HCT116 (cell line): ENCODE measurements at regions not wholly inside any gene's neighbourhood (a gene's known extent, or its start where the extent isn't known, plus 50 kb on each side); places are given as distances from the start of the nearest gene placed in this dataset.
"Not testable (repeated sequence)": the region's sequence is repeated elsewhere in the genome, so short reads cannot be mapped to it uniquely, and the experiment has no call there.

Experiments used
- ATAC-seq: fragments of 200-7000 bp; cut with Tn5 transposase; 2 replicates; pipeline ENCODE4 v1.9.1; 2020; ENCODE audit warnings: mild to moderate bottlenecking, moderate library complexity
- BruUV-seq: library from RNA; stranded (reverse); fragments of 400-500 nt; replicated peaks from 2 replicates; lab custom pipeline; 2021; lab: Mats Ljungman, UMichigan
- CTCF ChIA-PET: fragments of 300-600 bp; sonication (Branson Sonifier 250); formaldehyde crosslinking; loops from one replicate; lab custom pipeline; 2021; ENCODE audit warnings: antibody characterized with exemption; lab: Charles Lee
- POLR2A ChIA-PET: fragments of 300-600, 350-600 bp; sonication (Branson Sonifier 250); formaldehyde crosslinking; loops from one replicate; lab custom pipeline; 2021; ENCODE audit warnings: antibody characterized with exemption; lab: Charles Lee
- RAD21 ChIA-PET, 2 experiments: fragments of 300-600 bp; sonication (Branson Sonifier 250); formaldehyde crosslinking; loops; one replicate each; lab custom pipeline; 2023; ENCODE audit warnings: low total read pairs in 2 of 2; ENCODE audit not compliant: uncharacterized antibody in 2 of 2, unreplicated experiment in 2 of 2, low non-redundant PET in 1 of 2; lab: Charles Lee
- DNase-seq: peaks from one replicate; pipeline ENCODE4 v3.0.0-alpha.2; 2010; ENCODE audit warnings: low read depth, low spot score
- H2AFZ ChIP-seq: fragments of 200-600 bp; shearing (Covaris generic), sonication (generic); 2 replicates; pipeline ENCODE4 v1.6.1; 2017; ENCODE audit warnings: low read depth, mixed run types, mixed read lengths, antibody characterized with exemption, low read length; ENCODE audit not compliant: poor library complexity, severe bottlenecking
- H3K27ac ChIP-seq: 2 replicates; pipeline ENCODE4 v1.5.1; 2012; ENCODE audit warnings: low read depth, low read length
- H3K27me3 ChIP-seq: fragments of 200-600 bp; sonication (generic); 2 replicates; pipeline ENCODE4 v1.6.1; 2016; ENCODE audit warnings: mixed run types, low read length, mixed read lengths; ENCODE audit not compliant: insufficient read depth
- H3K36me3 ChIP-seq, 2 experiments: fragments of 200-500 bp in 1 of 2; fragments of 200-600 bp in 1 of 2; sonication (Bioruptor generic) in 1 of 2; sonication (generic) in 1 of 2; 2 replicates each; pipeline versions ENCODE4 v1.5.1 to v1.6.1; 2014 to 2016; ENCODE audit warnings: low read length in 2 of 2, inconsistent platforms in 1 of 2, mixed read lengths in 1 of 2, mixed run types in 1 of 2; ENCODE audit not compliant: insufficient read depth in 2 of 2, control insufficient read depth in 1 of 2
- H3K4me1 ChIP-seq, 2 experiments: fragments of 200-600 bp in 1 of 2; sonication (generic) in 1 of 2; 2 replicates each; pipeline versions ENCODE4 v1.5.1 to v1.6.1; 2012 to 2017; ENCODE audit warnings: low read length in 2 of 2, inconsistent platforms in 1 of 2, mild to moderate bottlenecking in 1 of 2, mixed read lengths in 1 of 2, mixed run types in 1 of 2, moderate library complexity in 1 of 2; ENCODE audit not compliant: insufficient read depth in 2 of 2, control insufficient read depth in 1 of 2
- H3K4me2 ChIP-seq: fragments of 200-600 bp; sonication (generic); 2 replicates; pipeline ENCODE4 v1.6.1; 2017; ENCODE audit warnings: mixed run types, low read length, mixed read lengths
- H3K4me3 ChIP-seq, 2 experiments: fragments of 200-600 bp in 1 of 2; sonication (generic) in 1 of 2; replicated peaks in 1 of 2; 2 replicates each; pipeline ENCODE4 v1.5.1; 2011 to 2016; ENCODE audit warnings: low read length in 2 of 2, control low read depth in 1 of 2, low read depth in 1 of 2, mild to moderate bottlenecking in 1 of 2, mixed read lengths in 1 of 2, mixed run types in 1 of 2
- H3K79me2 ChIP-seq: fragments of 200-600 bp; sonication (generic); 2 replicates; pipeline ENCODE4 v1.6.1; 2017; ENCODE audit warnings: mild to moderate bottlenecking, mixed run types, low read length, moderate library complexity, mixed read lengths; ENCODE audit not compliant: insufficient read depth
- H3K9ac ChIP-seq: fragments of 200-600 bp; sonication (generic); 2 replicates; pipeline ENCODE4 v1.6.1; 2016; ENCODE audit warnings: low read length, mixed read lengths
- H3K9me2 ChIP-seq: fragments of 200-600 bp; sonication (generic), shearing (Covaris generic); 2 replicates; pipeline ENCODE4 v1.6.1; 2017; ENCODE audit warnings: mixed run types, mild to moderate bottlenecking, moderate library complexity; ENCODE audit not compliant: insufficient read depth
- H3K9me3 ChIP-seq, 2 experiments: fragments of 200-500 bp in 1 of 2; fragments of 200-600 bp in 1 of 2; sonication (Bioruptor generic) in 1 of 2; sonication (generic) in 1 of 2; 2 replicates each; pipeline ENCODE4 v1.6.1; 2014 to 2017; ENCODE audit warnings: low read length in 2 of 2, mixed read lengths in 2 of 2, inconsistent platforms in 1 of 2, low read depth in 1 of 2, mild to moderate bottlenecking in 1 of 2, mixed run types in 1 of 2, moderate library complexity in 1 of 2; ENCODE audit not compliant: control insufficient read depth in 1 of 2, insufficient read depth in 1 of 2
- H4K20me1 ChIP-seq: fragments of 200-600 bp; sonication (generic), shearing (Covaris generic); 2 replicates; pipeline ENCODE4 v1.6.1; 2017; ENCODE audit warnings: mixed run types, mild to moderate bottlenecking, moderate library complexity; ENCODE audit not compliant: insufficient read depth
- CTCF ChIP-seq, 3 experiments: fragments of 200-600 bp in 1 of 3; sonication (generic) in 1 of 3; IDR thresholded peaks in 2 of 3; conservative IDR thresholded peaks in 1 of 3; 2 replicates each; pipeline ENCODE4 v1.5.1; 2012 to 2017; ENCODE audit warnings: low read depth in 2 of 3, low read length in 2 of 3, antibody characterized with exemption in 1 of 3, borderline replicate concordance in 1 of 3, control low read depth in 1 of 3, mild to moderate bottlenecking in 1 of 3, mixed read lengths in 1 of 3, mixed run types in 1 of 3, moderate library complexity in 1 of 3; ENCODE audit not compliant: insufficient read depth in 1 of 3
- ELF1 ChIP-seq: IDR thresholded peaks from 2 replicates; pipeline ENCODE4 v1.6.1; 2012; ENCODE audit warnings: low read depth, borderline replicate concordance
- JUND ChIP-seq: IDR thresholded peaks from 2 replicates; pipeline ENCODE4 v1.6.1; 2012
- RAD21 ChIP-seq: IDR thresholded peaks from 2 replicates; pipeline ENCODE4 v1.6.1; 2012; ENCODE audit warnings: low read depth, mild to moderate bottlenecking
- SRF ChIP-seq: IDR thresholded peaks from 2 replicates; pipeline ENCODE4 v1.6.1; 2012; ENCODE audit warnings: low read depth
- TCF7L2 ChIP-seq: IDR thresholded peaks from 2 replicates; pipeline ENCODE4 v1.7.0; 2011; ENCODE audit warnings: borderline replicate concordance, inconsistent platforms; ENCODE audit not compliant: insufficient read depth, insufficient read length; ENCODE audit errors: extremely low read depth
- ZBTB33 ChIP-seq: IDR thresholded peaks from 2 replicates; pipeline ENCODE4 v1.6.1; 2011; ENCODE audit warnings: mild to moderate bottlenecking, low read length, moderate library complexity; ENCODE audit not compliant: insufficient replicate concordance; ENCODE audit errors: extremely low read depth
- ZNF274 ChIP-seq: fragments of 200-500 bp; sonication (Bioruptor generic); IDR thresholded peaks from 2 replicates; pipeline ENCODE4 v1.6.1; 2014; ENCODE audit warnings: mild to moderate bottlenecking, low read depth, low read length, inconsistent platforms
- intact Hi-C: fragments of 100-400 bp; cut with micrococcal nuclease; formaldehyde crosslinking; loops from 2 replicates; pipeline ENCODE4 v1.10.0; 2022

- H3K79me2 ChIP-seq, BruUV-seq, CTCF ChIA-PET: not testable (repeated sequence)
These were observed 171.3 kb downstream of the MAIP1 start for GRCh38 chr2:200126680-200127079.

GRCh38 chr2:200127848-200128247 is 172.5 kb downstream of the MAIP1 start:
- BruUV-seq = no TSS peak
- H3K4me1 ChIP-seq = no peaks in the 10 kb centered on the region
- H3K27ac ChIP-seq = no peak overlapping the region
- no peaks in the 10 kb centered on the region for H3K9me2 ChIP-seq
- DNase-seq (no peak), ATAC-seq (no peak)
- no peaks in the 10 kb centered on the region for H3K79me2 ChIP-seq
- no peak overlapping the region for H3K9ac ChIP-seq
- no peak overlapping the region for H3K4me3 ChIP-seq
- H3K27me3 ChIP-seq = no peaks in the 10 kb centered on the region
- intact Hi-C loops = no loop called here
- H3K4me2 ChIP-seq = no peak overlapping the region
- RAD21 ChIA-PET = no interaction called here
- CTCF ChIA-PET = no interaction called here
- no peaks in the 10 kb centered on the region for H4K20me1 ChIP-seq
- no peak overlapping the region for H2AFZ ChIP-seq
- POLR2A ChIA-PET = no interaction called here
- TF ChIP-seq ZNF274 = no peak
- no peak for TF ChIP-seq SRF
- no peak for TF ChIP-seq RAD21
- TF ChIP-seq TCF7L2 = no peak
- no peak for TF ChIP-seq JUND
- TF ChIP-seq ZBTB33 = no peak
- no peak for TF ChIP-seq ELF1
- TF ChIP-seq CTCF (IDR thresholded peaks at IDR 0.05 in 2 of 3, conservative IDR thresholded peaks at IDR 0.05 in 1 of 3; ENCODE audit: borderline replicate concordance in 1 of 3, insufficient read depth in 1 of 3, low read depth in 2 of 3, low read length in 2 of 3) = no peak
- TF ChIP-seq, all 23 proteins: peak for 0
- Histone ChIP-seq H3K36me3 (no peaks in the 10 kb centered on the region), H3K9me3 (no peaks in the 10 kb centered on the region)

More at GRCh38 chr2:200126680-200127079, 171.3 kb downstream of the MAIP1 start:
- intact Hi-C loops, H3K27me3 ChIP-seq, H3K9me3 ChIP-seq, H3K27ac ChIP-seq, H2AFZ ChIP-seq, H3K4me3 ChIP-seq, ATAC-seq, H3K4me2 ChIP-seq, H3K36me3 ChIP-seq, H3K4me1 ChIP-seq, RAD21 ChIA-PET, H3K9me2 ChIP-seq, H3K9ac ChIP-seq, POLR2A ChIA-PET, H4K20me1 ChIP-seq, DNase-seq: not testable (repeated sequence)
